Gastroesophageal sphincter (tissue), 3 donors: ENCODE measurements at regions not wholly inside any gene's neighbourhood (a gene's known extent, or its start where the extent isn't known, plus 50 kb on each side); places are given as distances from the start of the nearest gene placed in this dataset.

Experiments used
- CTCF ChIP-seq, 4 experiments: fragments of 200-600 bp in 2 of 4; fragments of 450-650 bp in 2 of 4; sonication (generic) in 1 of 4; IDR thresholded peaks; one replicate each; pipeline ENCODE4 v1.5.1; 2017 to 2019; ENCODE audit warnings: antibody characterized with exemption in 4 of 4, mild to moderate bottlenecking in 2 of 4, moderate library complexity in 2 of 4
- EP300 ChIP-seq: sonication (generic); formaldehyde crosslinking; IDR thresholded peaks from one replicate; pipeline ENCODE4 v1.6.1; 2017; ENCODE audit warnings: antibody characterized with exemption, mild to moderate bottlenecking
- POLR2A ChIP-seq, 2 donors: fragments of 450-650 bp; IDR thresholded peaks; one replicate each; pipeline ENCODE4 v1.6.1; 2017; ENCODE audit warnings: antibody characterized with exemption in 2 of 2, mild to moderate bottlenecking in 2 of 2, moderate library complexity in 1 of 2

- TF ChIP-seq CTCF (IDR thresholded peaks at IDR 0.05) = no peak
- no peak for TF ChIP-seq POLR2A (IDR thresholded peaks at IDR 0.05)
- TF ChIP-seq EP300 = no peak
These were observed 174.5 kb upstream of the LRIG1 start for GRCh38 chr3:66675366-66675765.
